Osteoblast (primary cell): ENCODE measurements at regions not wholly inside any gene's neighbourhood (a gene's known extent, or its start where the extent isn't known, plus 50 kb on each side); places are given as distances from the start of the nearest gene placed in this dataset.

ENCODE experiments used
- DNase-seq: peaks from one replicate; pipeline ENCODE4 v3.0.0; 2011; ENCODE audit warnings: low spot score, mixed read lengths; ENCODE audit not compliant: insufficient read length; ENCODE audit errors: missing footprints
- H2AFZ ChIP-seq: 2 replicates; pipeline ENCODE4 v1.6.0; 2011; ENCODE audit warnings: mild to moderate bottlenecking, low read length
- H3K27ac ChIP-seq: 2 replicates; pipeline ENCODE4 v1.5.1; 2011; ENCODE audit warnings: mild to moderate bottlenecking, low read depth, low read length, moderate library complexity
- H3K27me3 ChIP-seq: 2 replicates; pipeline ENCODE4 v1.6.0; 2012; ENCODE audit warnings: mild to moderate bottlenecking, control low read depth, inconsistent platforms, low read length, moderate library complexity; ENCODE audit not compliant: insufficient read depth
- H3K36me3 ChIP-seq: 2 replicates; pipeline ENCODE4 v1.5.1; 2011; ENCODE audit warnings: mild to moderate bottlenecking, low read length, control low read depth, moderate library complexity; ENCODE audit not compliant: insufficient read depth
- H3K4me1 ChIP-seq: 2 replicates; pipeline ENCODE4 v1.5.1; 2011; ENCODE audit warnings: mild to moderate bottlenecking, low read length, control low read depth, moderate library complexity; ENCODE audit not compliant: insufficient read depth
- H3K4me2 ChIP-seq: 2 replicates; pipeline ENCODE4 v1.6.0; 2011; ENCODE audit warnings: mild to moderate bottlenecking, low read length; ENCODE audit not compliant: insufficient read depth
- H3K4me3 ChIP-seq: fragments of 200-600 bp; sonication (generic); 3 replicates; pipeline ENCODE4 v1.5.1; 2012; ENCODE audit warnings: mild to moderate bottlenecking, low read length, inconsistent platforms; ENCODE audit not compliant: insufficient read depth
- H3K79me2 ChIP-seq: 2 replicates; pipeline ENCODE4 v1.6.0; 2012; ENCODE audit warnings: mild to moderate bottlenecking, low read length, control low read depth, inconsistent platforms; ENCODE audit not compliant: insufficient read depth
- H3K9me3 ChIP-seq: 2 replicates; pipeline ENCODE4 v1.5.1; 2011; ENCODE audit warnings: low read depth, low read length, control low read depth
- H4K20me1 ChIP-seq: 2 replicates; pipeline ENCODE4 v1.6.0; 2012; ENCODE audit warnings: mild to moderate bottlenecking, low read length, control low read depth; ENCODE audit not compliant: insufficient read depth
- CTCF ChIP-seq: IDR thresholded peaks from 2 replicates; pipeline ENCODE4 v1.5.1; 2011; ENCODE audit warnings: mild to moderate bottlenecking, low read depth, low read length, moderate library complexity; ENCODE audit errors: extremely low read depth

GRCh38 chr14:55930016-55930784 lies 188.0 kb upstream of the PELI2 start:
- Histone ChIP-seq H2AFZ (no peak overlapping the region), H3K4me2 (no peak overlapping the region), H3K4me3 (no peak overlapping the region), H3K79me2 (no peaks in the 10 kb centered on the region), H3K36me3 (no peaks in the 10 kb centered on the region), H3K27ac (no peak overlapping the region), H4K20me1 (no peaks in the 10 kb centered on the region), H3K9me3 (no peaks in the 10 kb centered on the region), H3K4me1 (no peaks in the 10 kb centered on the region), H3K27me3 (peaks cover 6% of the 10 kb centered on the region)
- TF ChIP-seq CTCF: no peak
- DNase-seq: no peak

- H3K4me1 ChIP-seq: peaks cover 3% of the 10 kb centered on the region
- DNase-seq: no peak
- no peak overlapping the region for H3K27ac ChIP-seq
- no peak overlapping the region for H3K4me3 ChIP-seq
- H3K27me3 ChIP-seq: no peaks in the 10 kb centered on the region
- no peaks in the 10 kb centered on the region for H3K79me2 ChIP-seq
- H2AFZ ChIP-seq: no peak overlapping the region
- H3K36me3 ChIP-seq: no peaks in the 10 kb centered on the region
- H3K4me2 ChIP-seq: no peak overlapping the region
- no peaks in the 10 kb centered on the region for H3K9me3 ChIP-seq
- no peak for TF ChIP-seq CTCF
- H4K20me1 ChIP-seq: no peaks in the 10 kb centered on the region
Observed at GRCh38 chr14:55936691-55937090, 181.5 kb upstream of the PELI2 start.

- no peak overlapping the region for H3K4me3 ChIP-seq
- peaks cover 3% of the 10 kb centered on the region for H3K4me1 ChIP-seq
- H4K20me1 ChIP-seq: no peaks in the 10 kb centered on the region
- H3K4me2 ChIP-seq: no peak overlapping the region
- H3K36me3 ChIP-seq: no peaks in the 10 kb centered on the region
- H2AFZ ChIP-seq: no peak overlapping the region
- peak; percentile 58 for DNase-seq
- H3K27ac ChIP-seq: no peak overlapping the region
- no peak for TF ChIP-seq CTCF
- H3K27me3 ChIP-seq: no peaks in the 10 kb centered on the region
- H3K9me3 ChIP-seq: no peaks in the 10 kb centered on the region
- no peaks in the 10 kb centered on the region for H3K79me2 ChIP-seq
Observed at GRCh38 chr14:55938249-55938791, 179.9 kb upstream of the PELI2 start.

GRCh38 chr14:55942076-55942654 lies 176.0 kb upstream of the PELI2 start:
- Histone ChIP-seq H3K27ac (no peak overlapping the region), H3K27me3 (peaks cover 3% of the 10 kb centered on the region), H2AFZ (no peak overlapping the region), H3K4me1 (peaks cover 3% of the 10 kb centered on the region), H3K4me3 (no peak overlapping the region), H4K20me1 (no peaks in the 10 kb centered on the region), H3K4me2 (no peak overlapping the region), H3K9me3 (no peaks in the 10 kb centered on the region), H3K36me3 (no peaks in the 10 kb centered on the region), H3K79me2 (no peaks in the 10 kb centered on the region)
- DNase-seq: no peak
- no peak for TF ChIP-seq CTCF
